H9 (cell line): ENCODE measurements at regions not wholly inside any gene's neighbourhood (a gene's known extent, or its start where the extent isn't known, plus 50 kb on each side); places are given as distances from the start of the nearest gene placed in this dataset.

Experiments used
- DNase-seq: peaks from one replicate; pipeline ENCODE4 v3.0.0-alpha.2; 2017
- H2AFZ ChIP-seq: one replicate; pipeline ENCODE4 v1.6.1; 2013; ENCODE audit warnings: mild to moderate bottlenecking, low read length, control low read depth, moderate library complexity
- H2AK5ac ChIP-seq: 2 replicates; pipeline ENCODE4 v1.6.1; 2013; ENCODE audit warnings: low read length, control low read depth, mixed read lengths; ENCODE audit not compliant: insufficient read length
- H2BK120ac ChIP-seq: one replicate; pipeline ENCODE4 v1.6.1; 2013; ENCODE audit warnings: low read depth, mild to moderate bottlenecking, low read length, control low read depth, inconsistent platforms; ENCODE audit not compliant: poor library complexity, severe bottlenecking
- H2BK12ac ChIP-seq: 2 replicates; pipeline ENCODE4 v1.6.1; 2013; ENCODE audit warnings: low read length, control low read depth, mixed read lengths, low read depth; ENCODE audit not compliant: insufficient read length
- H2BK15ac ChIP-seq: 2 replicates; pipeline ENCODE4 v1.6.1; 2013; ENCODE audit warnings: low read depth, low read length, control low read depth
- H2BK20ac ChIP-seq: one replicate; pipeline ENCODE4 v1.6.1; 2013; ENCODE audit warnings: low read depth, mild to moderate bottlenecking, low read length, control low read depth, inconsistent platforms; ENCODE audit not compliant: poor library complexity, severe bottlenecking
- H2BK5ac ChIP-seq: 2 replicates; pipeline ENCODE4 v1.6.1; 2013; ENCODE audit warnings: low read length, control low read depth, mixed read lengths; ENCODE audit not compliant: insufficient read length
- H3K14ac ChIP-seq: 2 replicates; pipeline ENCODE4 v1.6.1; 2013; ENCODE audit warnings: low read length, control low read depth; ENCODE audit not compliant: insufficient read depth
- H3K18ac ChIP-seq: 2 replicates; pipeline ENCODE4 v1.6.1; 2013; ENCODE audit warnings: low read depth, mild to moderate bottlenecking, mixed read lengths, low read length, control low read depth; ENCODE audit not compliant: insufficient read length
- H3K23ac ChIP-seq: 2 replicates; pipeline ENCODE4 v1.6.1; 2013; ENCODE audit warnings: low read length, control low read depth, mixed read lengths, low read depth; ENCODE audit not compliant: insufficient read length
- H3K23me2 ChIP-seq: 2 replicates; pipeline ENCODE4 v1.6.1; 2013; ENCODE audit warnings: low read depth, mild to moderate bottlenecking, mixed read lengths, low read length, control low read depth; ENCODE audit not compliant: insufficient read length, poor library complexity, severe bottlenecking
- H3K27ac ChIP-seq: 2 replicates; pipeline ENCODE4 v1.5.1; 2013; ENCODE audit warnings: low read length, control low read depth, mixed read lengths, low read depth; ENCODE audit not compliant: insufficient read length
- H3K27me3 ChIP-seq: 2 replicates; pipeline ENCODE4 v1.6.1; 2013; ENCODE audit warnings: low read length, control low read depth, inconsistent platforms; ENCODE audit not compliant: insufficient read depth
- H3K4ac ChIP-seq: 2 replicates; pipeline ENCODE4 v1.6.1; 2013; ENCODE audit warnings: low read depth, mild to moderate bottlenecking, control low read depth, inconsistent platforms, low read length, moderate library complexity
- H3K4me1 ChIP-seq: 2 replicates; pipeline ENCODE4 v1.6.1; 2013; ENCODE audit warnings: low read length, control low read depth, inconsistent platforms; ENCODE audit not compliant: insufficient read depth
- H3K4me2 ChIP-seq: 2 replicates; pipeline ENCODE4 v1.6.1; 2013; ENCODE audit warnings: low read length, control low read depth, mixed read lengths; ENCODE audit not compliant: insufficient read length, insufficient read depth
- H3K56ac ChIP-seq: 2 replicates; pipeline ENCODE4 v1.6.1; 2013; ENCODE audit warnings: low read depth, mild to moderate bottlenecking, mixed read lengths, low read length, control low read depth; ENCODE audit not compliant: insufficient read length
- H3K79me1 ChIP-seq: 2 replicates; pipeline ENCODE4 v1.6.1; 2013; ENCODE audit warnings: low read depth, mild to moderate bottlenecking, moderate library complexity, low read length, control low read depth, inconsistent platforms; ENCODE audit not compliant: insufficient read depth, poor library complexity, severe bottlenecking
- H3K79me2 ChIP-seq: 2 replicates; pipeline ENCODE4 v1.6.1; 2013; ENCODE audit warnings: low read length, control low read depth, inconsistent platforms; ENCODE audit not compliant: insufficient read depth
- H3K9ac ChIP-seq: 2 replicates; pipeline ENCODE4 v1.6.1; 2013; ENCODE audit warnings: low read length, control low read depth, mixed read lengths; ENCODE audit not compliant: insufficient read length; ENCODE audit errors: extremely low read depth
- H3K9me3 ChIP-seq: one replicate; pipeline ENCODE4 v1.6.1; 2013; ENCODE audit warnings: low read depth, low read length, inconsistent platforms; ENCODE audit not compliant: control insufficient read depth
- H3T11ph ChIP-seq: one replicate; pipeline ENCODE4 v1.6.1; 2013; ENCODE audit warnings: mild to moderate bottlenecking, low read length, control low read depth, inconsistent platforms
- H4K20me1 ChIP-seq: one replicate; pipeline ENCODE4 v1.6.1; 2013; ENCODE audit not compliant: control insufficient read depth, insufficient read length, insufficient read depth
- H4K5ac ChIP-seq: 2 replicates; pipeline ENCODE4 v1.6.1; 2013; ENCODE audit warnings: low read depth, mild to moderate bottlenecking, mixed read lengths, low read length, control low read depth; ENCODE audit not compliant: insufficient read length
- H4K8ac ChIP-seq: replicated peaks from 2 replicates; pipeline ENCODE4 v1.6.1; 2013; ENCODE audit warnings: low read length, control low read depth, mixed read lengths, low read depth; ENCODE audit not compliant: insufficient read length
- H4K91ac ChIP-seq: 2 replicates; pipeline ENCODE4 v1.6.1; 2013; ENCODE audit warnings: low read depth, mild to moderate bottlenecking, moderate library complexity, mixed read lengths, low read length, control low read depth; ENCODE audit not compliant: insufficient read length
- H3K27ac Mint-ChIP-seq, 3 experiments: 2 replicates in 2 of 3; 3 replicates in 1 of 3; pipeline ENCODE4 v1.8.0; 2020 to 2021; ENCODE audit warnings: mixed read lengths in 3 of 3, mild to moderate bottlenecking in 1 of 3, moderate library complexity in 1 of 3
- H3K27me3 Mint-ChIP-seq: 2 replicates; pipeline ENCODE4 v1.8.0; 2021; ENCODE audit warnings: low read depth, mild to moderate bottlenecking, moderate library complexity, mixed read lengths
- H3K36me3 Mint-ChIP-seq, 3 experiments: 2 replicates in 2 of 3; 3 replicates in 1 of 3; pipeline ENCODE4 v1.8.0; 2020 to 2021; ENCODE audit warnings: low read depth in 3 of 3, mixed read lengths in 3 of 3; ENCODE audit not compliant: insufficient read depth in 1 of 3
- H3K4me1 Mint-ChIP-seq, 2 experiments: 2 replicates each; pipeline ENCODE4 v1.8.0; 2020; ENCODE audit warnings: mixed read lengths in 2 of 2
- H3K4me3 Mint-ChIP-seq, 2 experiments: 2 replicates in 1 of 2; 3 replicates in 1 of 2; pipeline ENCODE4 v1.8.0; 2020 to 2021; ENCODE audit warnings: mild to moderate bottlenecking in 2 of 2, mixed read lengths in 2 of 2, moderate library complexity in 1 of 2
- H3K9me3 Mint-ChIP-seq, 2 experiments: 2 replicates in 1 of 2; 3 replicates in 1 of 2; pipeline ENCODE4 v1.8.0; 2020; ENCODE audit warnings: mild to moderate bottlenecking in 2 of 2, mixed read lengths in 2 of 2, moderate library complexity in 1 of 2
- CTCF ChIP-seq: fragments of 200-600 bp; sonication (generic); conservative IDR thresholded peaks from 3 replicates; pipeline ENCODE4 v1.8.0; 2021; ENCODE audit warnings: antibody characterized with exemption, mild to moderate bottlenecking
- WGBS: extraction: QIAGEN DNeasy Blood & Tissue Kit; methylation state at CpG from one replicate; pipeline ENCODE4 v1.1.7; 2013; ENCODE audit warnings: missing lambda C conversion rate, low lambda C conversion rate, mixed read lengths; ENCODE audit not compliant: insufficient read length; ENCODE audit errors: extremely low coverage; 5-methylcytosine and 5-hydroxymethylcytosine counted together

GRCh38 chr17:73847952-73848351 lies 203.7 kb upstream of the SDK2 start:
- Histone ChIP-seq H4K20me1 (no peaks in the 10 kb centered on the region), H2AFZ (no peak overlapping the region), H3K4me1 (no peaks in the 10 kb centered on the region), H4K5ac (no peak overlapping the region), H4K8ac (no peak overlapping the region), H3K18ac (no peak overlapping the region), H3K4me2 (no peak overlapping the region), H3K79me1 (no peaks in the 10 kb centered on the region), H3K27ac (no peak overlapping the region), H4K91ac (no peak overlapping the region), H3K9ac (no peak overlapping the region), H2BK15ac (no peak overlapping the region), H2BK12ac (no peak overlapping the region), H3K56ac (no peak overlapping the region), H3K23me2 (no peaks in the 10 kb centered on the region), H2AK5ac (no peak overlapping the region), H3T11ph (no peak overlapping the region), H2BK20ac (no peak overlapping the region), H3K23ac (no peak overlapping the region), H3K79me2 (no peaks in the 10 kb centered on the region), H2BK120ac (no peak overlapping the region), H3K9me3 (no peaks in the 10 kb centered on the region), H3K27me3 (no peaks in the 10 kb centered on the region), H3K4ac (no peak overlapping the region), H3K14ac (no peak overlapping the region), H2BK5ac (no peak overlapping the region)
- H3K27me3 Mint-ChIP-seq, result peaks cover 25% of the 10 kb centered on the region
- no peak overlapping the region for H3K27ac Mint-ChIP-seq
- no peak for DNase-seq
- no peaks in the 10 kb centered on the region; a peak in 1 of 5 replicates for H3K9me3 Mint-ChIP-seq
- H3K4me3 Mint-ChIP-seq, result no peak overlapping the region
- no peaks in the 10 kb centered on the region for H3K36me3 Mint-ChIP-seq
- no CpG with 5 or more reads among the region's 12 CpGs for WGBS
- no peaks in the 10 kb centered on the region for H3K4me1 Mint-ChIP-seq
- no peak for TF ChIP-seq CTCF
